GM23338 (cell line): ENCODE measurements at regions not wholly inside any gene's neighbourhood (a gene's known extent, or its start where the extent isn't known, plus 50 kb on each side); places are given as distances from the start of the nearest gene placed in this dataset.

Experiments used
- ATAC-seq: fragments of 200-7000 bp; cut with Tn5 transposase; 3 replicates; pipeline ENCODE4 v1.9.1; 2020
- DNase-seq: peaks from one replicate; pipeline ENCODE4 v3.0.0-alpha.2; 2015; ENCODE audit warnings: low spot score
- H2AFZ ChIP-seq: fragments of 200-600 bp; sonication (generic); 2 replicates; pipeline ENCODE4 v1.8.0; 2016; ENCODE audit warnings: antibody characterized with exemption, mild to moderate bottlenecking, moderate library complexity
- H3F3A ChIP-seq: fragments of 200-600 bp; sonication (generic); replicated peaks from 2 replicates; pipeline ENCODE4 v1.8.0; 2017; ENCODE audit warnings: antibody characterized with exemption, mixed run types, low read depth
- H3K27ac ChIP-seq: fragments of 200-600 bp; sonication (generic); 2 replicates; pipeline ENCODE4 v1.6.1; 2016; ENCODE audit warnings: low read depth
- H3K27me3 ChIP-seq: fragments of 200-600 bp; sonication (generic); 2 replicates; pipeline ENCODE4 v1.8.0; 2016; ENCODE audit warnings: mild to moderate bottlenecking, mixed run types, moderate library complexity; ENCODE audit not compliant: insufficient read depth
- H3K36me3 ChIP-seq: fragments of 200-600 bp; sonication (generic); 2 replicates; pipeline ENCODE4 v1.8.0; 2016; ENCODE audit warnings: mild to moderate bottlenecking; ENCODE audit not compliant: insufficient read depth
- H3K4me1 ChIP-seq: fragments of 200-600 bp; sonication (generic); 2 replicates; pipeline ENCODE4 v1.8.0; 2016; ENCODE audit warnings: mild to moderate bottlenecking, moderate library complexity; ENCODE audit not compliant: insufficient read depth
- H3K4me2 ChIP-seq: fragments of 200-600 bp; sonication (generic); 2 replicates; pipeline ENCODE4 v1.7.1; 2017; ENCODE audit warnings: mixed run types
- H3K4me3 ChIP-seq: fragments of 200-600 bp; sonication (generic); 2 replicates; pipeline ENCODE4 v1.6.1; 2016; ENCODE audit warnings: mixed run types
- H3K79me2 ChIP-seq: fragments of 200-600 bp; sonication (generic); replicated peaks from 2 replicates; pipeline ENCODE4 v1.8.0; 2017; ENCODE audit warnings: mild to moderate bottlenecking; ENCODE audit not compliant: insufficient read depth
- H3K9me2 ChIP-seq: fragments of 200-600 bp; sonication (generic); 2 replicates; pipeline ENCODE4 v1.8.0; 2017; ENCODE audit not compliant: insufficient read depth
- H4K20me1 ChIP-seq: fragments of 200-600 bp; sonication (generic); replicated peaks from 2 replicates; pipeline ENCODE4 v1.8.0; 2017; ENCODE audit warnings: mild to moderate bottlenecking; ENCODE audit not compliant: insufficient read depth
- H3K27ac Mint-ChIP-seq: 2 replicates; pipeline ENCODE4 v1.8.0; 2020; ENCODE audit warnings: inconsistent platforms, mild to moderate bottlenecking, moderate library complexity, mixed read lengths
- H3K27me3 Mint-ChIP-seq: 3 replicates; pipeline ENCODE4 v1.8.0; 2022; ENCODE audit warnings: low read depth, mild to moderate bottlenecking, moderate library complexity, mixed read lengths, inconsistent platforms; ENCODE audit not compliant: insufficient read depth, poor library complexity
- H3K36me3 Mint-ChIP-seq: 3 replicates; pipeline ENCODE4 v1.8.0; 2021; ENCODE audit warnings: low read depth, mild to moderate bottlenecking, inconsistent platforms, moderate library complexity, mixed read lengths
- H3K4me1 Mint-ChIP-seq: 3 replicates; pipeline ENCODE4 v1.8.0; 2020; ENCODE audit warnings: mild to moderate bottlenecking, inconsistent platforms, mixed read lengths
- H3K4me3 Mint-ChIP-seq: 3 replicates; pipeline ENCODE4 v1.8.0; 2021; ENCODE audit warnings: moderate library complexity, mild to moderate bottlenecking, inconsistent platforms, mixed read lengths
- H3K9me3 Mint-ChIP-seq: 3 replicates; pipeline ENCODE4 v1.8.0; 2020; ENCODE audit warnings: moderate library complexity, mild to moderate bottlenecking, inconsistent platforms, mixed read lengths
- CREB1 ChIP-seq: fragments of 250-450 bp; sonication (Bioruptor Pico); IDR thresholded peaks from 2 replicates; pipeline ENCODE4 v1.5.0; 2020; ENCODE audit warnings: low read depth, mild to moderate bottlenecking, moderate library complexity
- CTCF ChIP-seq, 2 experiments: fragments of 200-600 bp in 1 of 2; sonication (generic) in 1 of 2; conservative IDR thresholded peaks; 2 replicates each; pipeline versions ENCODE4 v1.5.1 to v1.6.1; 2016 to 2017; ENCODE audit warnings: antibody characterized with exemption in 2 of 2, low read depth in 2 of 2, mild to moderate bottlenecking in 2 of 2, moderate library complexity in 1 of 2
- ETS1 ChIP-seq: IDR thresholded peaks from 2 replicates; pipeline ENCODE4 v1.6.1; 2016; ENCODE audit warnings: antibody characterized with exemption
- EZH2phosphoT487 ChIP-seq: fragments of 200-600 bp; sonication (generic); IDR thresholded peaks from one replicate; pipeline ENCODE4 v1.8.1; 2018; ENCODE audit warnings: antibody characterized with exemption; ENCODE audit not compliant: unreplicated experiment
- JUNB ChIP-seq: IDR thresholded peaks from one replicate; pipeline ENCODE4 v1.6.1; 2016; ENCODE audit warnings: antibody characterized with exemption; ENCODE audit not compliant: unreplicated experiment
- POLR2AphosphoS5 ChIP-seq: IDR thresholded peaks from 2 replicates; pipeline ENCODE4 v1.6.1; 2016; ENCODE audit warnings: antibody characterized with exemption, low read depth
- REST ChIP-seq: IDR thresholded peaks from one replicate; pipeline ENCODE4 v1.6.1; 2018; ENCODE audit warnings: antibody characterized with exemption; ENCODE audit not compliant: unreplicated experiment
- STAT1 ChIP-seq: IDR thresholded peaks from one replicate; pipeline ENCODE4 v1.6.1; 2016; ENCODE audit warnings: antibody characterized with exemption; ENCODE audit not compliant: unreplicated experiment
- ZNF114 ChIP-seq: fragments of 250-450 bp; sonication (Bioruptor Pico); IDR thresholded peaks from 2 replicates; pipeline ENCODE4 v1.5.0; 2020; ENCODE audit warnings: mild to moderate bottlenecking, moderate library complexity
- ZNF331 ChIP-seq: fragments of 250-450 bp; sonication (Bioruptor Pico); IDR thresholded peaks from 2 replicates; pipeline ENCODE4 v1.5.0; 2020; ENCODE audit warnings: low read depth, mild to moderate bottlenecking, moderate library complexity
- ZNF462 ChIP-seq: fragments of 250-450 bp; sonication (Bioruptor Pico); IDR thresholded peaks from 2 replicates; pipeline ENCODE4 v1.5.0; 2020; ENCODE audit warnings: mild to moderate bottlenecking, moderate library complexity

- TF ChIP-seq ZNF462 (no peak), ZNF331 (CRISPR knock-in tag) (no peak), POLR2AphosphoS5 (no peak), CREB1 (CRISPR knock-in tag) (no peak), EZH2phosphoT487 (no peak), ZNF114 (no peak)
Observed at GRCh38 chr1:232262991-232263390, 366.9 kb downstream of the SIPA1L2 start (continued).

- H3K9me3 Mint-ChIP-seq: no peaks in the 10 kb centered on the region; the same call in 2 of the 3 replicates
- H3K36me3 Mint-ChIP-seq: no peaks in the 10 kb centered on the region
- H3K4me1 Mint-ChIP-seq: peaks cover 42% of the 10 kb centered on the region
- Histone ChIP-seq H3K27me3 (peaks cover 4% of the 10 kb centered on the region; the same call in 1 of the 2 replicates), H3K4me3 (no peak overlapping the region), H3K27ac (no peak overlapping the region), H3K4me2 (no peak overlapping the region), H3K36me3 (no peaks in the 10 kb centered on the region), H4K20me1 (no peaks in the 10 kb centered on the region), H3K9me2 (peaks cover 2% of the 10 kb centered on the region), H3F3A (no peaks in the 10 kb centered on the region), H3K79me2 (no peaks in the 10 kb centered on the region), H3K4me1 (peaks cover 20% of the 10 kb centered on the region), H2AFZ (no peak overlapping the region)
- no peak for TF ChIP-seq CTCF (conservative IDR thresholded peaks at IDR 0.05; ENCODE audit: low read depth in 2 of 2)
- no peak for TF ChIP-seq JUNB
- no peak for TF ChIP-seq EZH2phosphoT487
- TF ChIP-seq STAT1: no peak
- TF ChIP-seq ETS1: no peak
- TF ChIP-seq REST: no peak
- no peak overlapping the region for H3K4me3 Mint-ChIP-seq
- no peak for DNase-seq
- H3K27ac Mint-ChIP-seq: no peak overlapping the region
- ATAC-seq: no peak
- H3K27me3 Mint-ChIP-seq: peaks cover 5% of the 10 kb centered on the region
Observed at GRCh38 chr1:232260861-232261260, 369.1 kb downstream of the SIPA1L2 start.
